ENCODE measurements at regions not wholly inside any gene's neighbourhood (a gene's known extent, or its start where the extent isn't known, plus 50 kb on each side); places are given as distances from the start of the nearest gene placed in this dataset.
A peak's percentile ranks its signal among the peaks of the same experiment; 100 is the strongest.

GRCh38 chr3:157785102-157785826 is 282.0 kb upstream of the VEPH1 start:
- no peak overlapping the region for H3K27ac ChIP-seq (ENCODE audit: control insufficient read depth, insufficient read depth, low read length)
- H3K9me3 ChIP-seq (ENCODE audit: control insufficient read depth, low read depth, low read length) = no peaks in the 10 kb centered on the region
- no peaks in the 10 kb centered on the region for H3K27me3 ChIP-seq (ENCODE audit: control insufficient read depth, extremely low read depth, insufficient read depth, low read length)
- FAIRE-seq (peak; percentile 49), DNase-seq (ENCODE audit: low read depth, low spot score) (peak; percentile 57)
- H3K4me2 ChIP-seq (ENCODE audit: control insufficient read depth, extremely low read depth, insufficient read depth, low read depth, low read length) = peak overlapping the region; percentile 55
- no peak overlapping the region for H2AFZ ChIP-seq (ENCODE audit: control insufficient read depth, low read length)
- no peaks in the 10 kb centered on the region for H3K36me3 ChIP-seq (ENCODE audit: control insufficient read depth in 2 of 2, extremely low read depth in 1 of 2, insufficient read depth in 2 of 2, low read length in 2 of 2)
- no peak overlapping the region for H3K9ac ChIP-seq (ENCODE audit: control insufficient read depth, extremely low read depth, insufficient read depth, low read length)
- peaks cover 38% of the 10 kb centered on the region for H3K4me1 ChIP-seq (ENCODE audit: control insufficient read depth, extremely low read depth, insufficient read depth, low read length)
- no peak for TF ChIP-seq EZH2 (IDR thresholded peaks at IDR 0.05; ENCODE audit: low read length)
- TF ChIP-seq CTCF (optimal IDR thresholded peaks at IDR 0.05 in 1 of 3, IDR thresholded peaks at IDR 0.05 in 1 of 3, conservative IDR thresholded peaks at IDR 0.05 in 1 of 3; ENCODE audit: extremely low read depth in 1 of 3, insufficient read depth in 2 of 3, low read length in 3 of 3) = no peak
- dilution Hi-C loops (cut with MboI; ENCODE audit: extremely low pct_ligation_motif_present, low sequenced_read_pairs) = no loop called here
- no peak overlapping the region for H3K4me3 ChIP-seq (ENCODE audit: control insufficient read depth in 2 of 3, extremely low read depth in 1 of 3, insufficient read depth in 2 of 3, low read depth in 1 of 3, low read length in 3 of 3)
- H3K9me1 ChIP-seq (ENCODE audit: control insufficient read depth, extremely low read depth, insufficient read depth, low read length) = no peaks in the 10 kb centered on the region
- no peaks in the 10 kb centered on the region for H4K20me1 ChIP-seq (ENCODE audit: control insufficient read depth, extremely low read depth, insufficient read depth, low read length)
- H3K79me2 ChIP-seq (ENCODE audit: control insufficient read depth, insufficient read depth, low read length) = no peaks in the 10 kb centered on the region

GRCh38 chr3:157782236-157782635 is 279.0 kb upstream of the VEPH1 start:
- Histone ChIP-seq H3K4me1 (ENCODE audit: control insufficient read depth, extremely low read depth, insufficient read depth, low read length) (peaks cover 23% of the 10 kb centered on the region), H2AFZ (ENCODE audit: control insufficient read depth, low read length) (no peak overlapping the region), H3K9me1 (ENCODE audit: control insufficient read depth, extremely low read depth, insufficient read depth, low read length) (no peaks in the 10 kb centered on the region), H3K9me3 (ENCODE audit: control insufficient read depth, low read depth, low read length) (no peaks in the 10 kb centered on the region), H3K4me2 (ENCODE audit: control insufficient read depth, extremely low read depth, insufficient read depth, low read depth, low read length) (no peak overlapping the region), H3K4me3 (ENCODE audit: control insufficient read depth in 2 of 3, extremely low read depth in 1 of 3, insufficient read depth in 2 of 3, low read depth in 1 of 3, low read length in 3 of 3) (no peak overlapping the region), H3K79me2 (ENCODE audit: control insufficient read depth, insufficient read depth, low read length) (no peaks in the 10 kb centered on the region), H3K27ac (ENCODE audit: control insufficient read depth, insufficient read depth, low read length) (no peak overlapping the region), H3K9ac (ENCODE audit: control insufficient read depth, extremely low read depth, insufficient read depth, low read length) (no peak overlapping the region), H3K27me3 (ENCODE audit: control insufficient read depth, extremely low read depth, insufficient read depth, low read length) (no peaks in the 10 kb centered on the region), H3K36me3 (ENCODE audit: control insufficient read depth in 2 of 2, extremely low read depth in 1 of 2, insufficient read depth in 2 of 2, low read length in 2 of 2) (no peaks in the 10 kb centered on the region), H4K20me1 (ENCODE audit: control insufficient read depth, extremely low read depth, insufficient read depth, low read length) (no peaks in the 10 kb centered on the region)
- TF ChIP-seq EZH2 (IDR thresholded peaks at IDR 0.05; ENCODE audit: low read length) (no peak), CTCF (optimal IDR thresholded peaks at IDR 0.05 in 1 of 3, IDR thresholded peaks at IDR 0.05 in 1 of 3, conservative IDR thresholded peaks at IDR 0.05 in 1 of 3; ENCODE audit: extremely low read depth in 1 of 3, insufficient read depth in 2 of 3, low read length in 3 of 3) (no peak)
- FAIRE-seq (no peak), DNase-seq (ENCODE audit: low read depth, low spot score) (no peak)
- dilution Hi-C loops (cut with MboI; ENCODE audit: extremely low pct_ligation_motif_present, low sequenced_read_pairs) = no loop called here
